GM18868 (cell line): ENCODE measurements at regions not wholly inside any gene's neighbourhood (a gene's known extent, or its start where the extent isn't known, plus 50 kb on each side); places are given as distances from the start of the nearest gene placed in this dataset.

Experiments used
- ATAC-seq: cut with Tn5 transposase; IDR thresholded peaks from one replicate; pipeline ENCODE4 v1.9.1; 2021; ENCODE audit warnings: mild to moderate bottlenecking, moderate library complexity; ENCODE audit not compliant: unreplicated experiment

GRCh38 chr7:45974540-45975360, 53.7 kb upstream of the IGFBP3 start:
- no peak for ATAC-seq

- ATAC-seq: no peak
Measured at GRCh38 chr7:45973725-45974532, 52.9 kb upstream of the IGFBP3 start.

GRCh38 chr7:45972629-45973312, 51.7 kb upstream of the IGFBP3 start:
- ATAC-seq: no peak

- ATAC-seq: no peak
Measured at GRCh38 chr7:45971661-45972175, 50.6 kb upstream of the IGFBP3 start.

- ATAC-seq: no peak
Measured at GRCh38 chr7:45971171-45971570, 50.1 kb upstream of the IGFBP3 start.
